GM18519 (cell line): ENCODE measurements at regions not wholly inside any gene's neighbourhood (a gene's known extent, or its start where the extent isn't known, plus 50 kb on each side); places are given as distances from the start of the nearest gene placed in this dataset.

ENCODE experiments used
- ATAC-seq: cut with Tn5 transposase; IDR thresholded peaks from one replicate; pipeline ENCODE4 v1.9.1; 2021; ENCODE audit warnings: mild to moderate bottlenecking, moderate library complexity; ENCODE audit not compliant: unreplicated experiment, low FRiP score

DNA sequence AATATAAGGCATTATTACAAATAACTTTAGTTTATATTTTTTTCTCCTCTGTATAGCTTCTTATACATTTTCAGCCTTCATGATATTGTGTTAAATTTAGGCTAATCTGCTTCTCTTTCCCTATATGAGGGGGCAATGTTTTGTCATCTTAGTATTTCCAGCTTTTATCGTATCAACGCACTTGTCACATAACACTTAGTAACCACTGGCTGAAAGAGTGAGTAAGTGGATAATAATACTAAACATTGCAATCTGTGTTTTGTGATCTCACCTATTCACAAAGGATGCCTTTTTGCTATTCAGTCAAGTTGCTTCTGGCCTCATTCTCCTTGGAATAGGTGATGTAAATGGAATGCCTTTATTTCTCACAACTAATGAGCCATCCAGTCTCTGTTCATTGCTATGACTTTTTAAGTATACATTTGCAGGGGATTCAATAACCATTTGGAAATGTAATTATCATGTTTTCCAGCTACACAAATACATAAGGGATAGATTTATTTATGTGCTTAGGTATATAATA is 260.9 kb downstream of the BMP4 start:
- no peak for ATAC-seq

DNA sequence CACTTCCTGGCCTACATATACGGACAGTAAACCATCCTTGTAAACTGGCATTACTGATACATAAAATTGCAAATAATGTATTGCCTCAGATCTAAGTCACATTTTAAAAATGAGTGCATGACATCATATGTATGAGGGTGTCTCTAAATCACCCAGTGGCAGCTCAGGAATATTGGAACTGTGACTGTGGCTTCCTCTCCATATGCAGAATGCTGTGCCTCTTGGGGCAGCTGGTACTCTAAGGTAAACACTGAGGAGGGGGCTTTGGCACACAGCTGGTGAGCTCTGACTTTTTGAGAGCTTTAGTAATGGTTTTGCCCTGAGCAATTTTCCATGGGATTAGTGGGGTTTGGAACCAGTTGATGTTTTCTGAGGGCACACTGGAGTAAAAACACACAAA is 263.7 kb downstream of the BMP4 start:
- ATAC-seq: no peak

DNA sequence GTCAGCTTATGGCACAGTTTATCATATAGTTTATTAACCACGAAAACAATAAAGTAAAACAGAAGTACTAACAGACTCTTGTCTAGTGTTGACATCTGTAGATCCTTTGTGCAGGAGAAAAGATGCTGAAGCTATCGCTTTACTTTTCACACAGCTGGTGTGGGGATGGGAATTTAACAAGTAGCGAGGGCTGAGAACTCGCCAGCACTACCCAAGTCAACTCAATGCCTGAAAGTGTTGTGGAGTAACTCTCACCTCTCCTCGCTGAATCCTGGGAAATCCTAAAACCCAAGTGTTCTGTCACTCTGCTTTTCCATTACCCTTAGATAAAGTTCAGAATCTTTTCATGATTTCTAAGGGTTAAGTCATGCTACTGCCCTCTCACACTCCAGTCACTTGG is 264.2 kb downstream of the BMP4 start:
- ATAC-seq: no peak

DNA sequence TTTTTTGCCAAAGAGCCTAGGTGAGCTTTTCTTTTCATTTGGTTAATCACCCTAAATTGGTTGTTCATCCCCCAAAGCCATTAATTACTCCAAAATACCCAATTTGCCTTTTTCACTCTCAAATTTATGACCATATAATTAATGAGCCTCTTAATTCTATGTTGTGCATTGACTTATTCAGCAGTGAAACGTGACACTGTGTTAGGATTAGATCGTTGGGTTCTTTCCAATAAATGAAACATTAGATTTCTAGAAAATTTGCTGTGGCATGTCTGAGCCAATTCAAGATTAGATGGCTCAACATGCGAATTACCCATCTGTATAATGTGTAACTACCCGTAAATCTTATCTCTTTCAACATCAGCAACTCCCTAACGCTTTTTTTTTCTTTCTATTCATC is 273.4 kb downstream of the BMP4 start:
- no peak for ATAC-seq

DNA sequence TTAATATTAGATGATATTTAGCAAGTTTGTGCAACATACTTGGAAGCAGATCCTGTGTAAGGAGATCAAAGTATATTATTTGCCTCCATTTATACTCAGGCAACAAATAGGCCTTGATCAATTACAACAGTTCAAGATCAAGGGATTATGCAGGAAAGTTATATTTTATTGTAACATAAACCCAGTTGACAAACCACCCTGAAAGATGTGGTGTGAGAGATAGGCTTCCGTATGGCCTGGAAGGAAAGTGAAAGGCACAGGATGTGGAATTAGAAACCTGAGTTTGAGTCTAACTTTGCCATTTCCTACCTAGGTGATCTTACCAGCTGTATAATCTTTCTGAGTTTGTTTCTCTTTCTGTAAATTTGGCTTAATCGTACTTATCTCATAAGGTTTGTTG is 284.1 kb downstream of the BMP4 start:
- ATAC-seq: no peak

DNA sequence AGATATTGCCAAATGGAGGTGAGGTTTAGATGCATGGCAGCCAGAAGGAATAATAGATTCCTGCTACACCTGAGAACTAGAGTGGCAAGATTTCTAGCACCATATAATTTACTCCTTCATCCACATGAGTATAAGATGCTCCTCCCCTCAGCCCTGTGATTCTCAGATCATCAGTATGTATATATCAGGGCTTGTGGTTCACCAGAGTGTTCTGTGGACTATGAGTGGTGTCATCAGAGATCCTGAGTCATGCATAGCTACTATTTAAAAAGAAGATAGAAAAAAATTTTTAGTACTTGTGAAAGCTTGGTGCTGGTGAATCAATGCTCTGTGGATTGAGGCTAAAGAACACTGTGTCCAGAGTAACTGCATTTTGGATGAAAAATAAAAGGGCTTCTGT is 285.9 kb downstream of the BMP4 start:
- no peak for ATAC-seq

DNA sequence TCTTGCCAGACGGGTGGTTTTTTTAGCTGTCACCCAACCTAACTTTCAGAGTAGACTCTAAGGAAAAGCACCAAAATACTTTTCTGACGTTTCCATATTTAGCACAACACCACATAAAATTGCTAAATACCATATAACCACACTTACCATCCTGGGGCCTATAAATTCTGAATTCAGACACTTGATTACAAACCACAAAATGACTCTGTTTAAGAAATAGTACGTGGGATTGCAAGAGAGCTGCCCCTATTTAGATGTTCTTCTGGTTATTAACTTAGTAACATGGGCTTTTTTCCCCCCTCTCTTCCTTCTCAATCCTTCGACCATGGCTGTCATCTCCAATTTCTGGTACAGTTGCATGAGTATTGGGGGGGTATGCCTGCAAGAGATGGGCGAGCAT is 287.7 kb downstream of the BMP4 start:
- no peak for ATAC-seq

DNA sequence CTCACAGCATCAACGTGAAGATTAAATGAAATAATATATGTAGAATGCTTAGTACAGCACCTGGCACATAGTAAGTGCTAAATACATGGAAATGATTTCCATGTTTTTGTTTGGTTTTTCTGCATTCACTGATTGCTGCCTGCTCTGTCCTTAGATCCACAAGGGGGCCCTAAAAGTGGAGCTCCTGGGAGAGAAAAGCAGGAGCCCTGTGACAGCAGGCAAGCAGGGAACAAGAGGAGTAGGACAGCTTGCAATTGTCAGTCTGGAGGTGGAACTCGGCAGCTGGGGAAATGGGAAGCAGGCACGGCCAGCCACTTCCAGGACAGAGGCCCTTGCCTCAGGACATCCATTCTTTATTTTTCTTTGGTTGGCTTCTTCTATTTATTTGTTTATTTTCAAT is 292.9 kb downstream of the BMP4 start:
- ATAC-seq: no peak

DNA sequence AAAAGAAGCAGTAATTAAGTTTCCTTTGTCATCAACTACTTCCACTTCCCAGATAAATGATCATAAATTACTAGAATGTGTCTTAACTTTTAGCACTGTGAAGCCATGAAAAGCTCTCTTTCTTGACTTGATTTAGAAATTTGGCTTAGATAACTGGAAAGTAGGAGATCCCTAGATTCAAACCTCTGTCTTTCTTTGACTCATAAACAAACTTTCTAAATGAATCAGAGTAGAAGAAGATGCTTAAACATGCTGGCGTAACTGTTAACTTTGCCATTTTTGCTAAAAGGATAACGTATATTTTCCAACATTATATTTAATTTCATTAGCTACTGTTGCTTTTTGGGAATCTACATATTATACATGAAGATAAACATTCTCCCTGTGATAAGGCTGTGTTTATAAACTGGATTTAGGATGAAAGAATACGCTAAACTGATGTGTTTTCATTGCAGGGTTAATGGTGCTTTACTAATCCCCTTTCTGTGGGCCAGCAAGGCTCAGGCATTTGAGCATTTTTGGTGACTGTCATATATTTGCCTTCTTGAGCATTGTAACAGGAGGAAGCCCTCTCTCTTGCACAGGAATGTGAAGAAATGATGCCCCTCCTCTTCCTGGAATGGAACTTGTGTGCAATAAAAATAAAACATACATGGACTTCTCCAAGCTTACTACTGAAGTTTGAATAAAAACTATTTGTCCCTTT is 301.4 kb downstream of the BMP4 start:
- ATAC-seq: no peak

DNA sequence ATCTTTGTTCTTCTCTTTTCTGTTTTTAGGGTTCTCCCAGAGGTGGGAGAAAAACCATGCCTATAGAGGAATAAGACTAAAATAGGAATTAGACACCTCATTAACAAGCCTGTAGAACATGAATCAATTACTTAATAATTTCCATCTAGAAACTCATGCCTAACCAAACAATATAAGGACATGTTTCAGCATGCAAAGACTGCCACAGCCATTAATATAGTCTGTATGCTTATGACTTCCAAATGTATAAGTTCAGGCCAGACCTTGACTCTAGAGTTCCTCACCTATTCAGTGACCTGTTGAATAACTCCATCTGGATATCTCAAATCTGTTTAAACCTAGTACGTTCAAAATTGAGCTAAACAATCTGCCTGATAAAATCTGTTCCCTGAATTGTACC is 304.6 kb downstream of the BMP4 start:
- ATAC-seq: no peak

DNA sequence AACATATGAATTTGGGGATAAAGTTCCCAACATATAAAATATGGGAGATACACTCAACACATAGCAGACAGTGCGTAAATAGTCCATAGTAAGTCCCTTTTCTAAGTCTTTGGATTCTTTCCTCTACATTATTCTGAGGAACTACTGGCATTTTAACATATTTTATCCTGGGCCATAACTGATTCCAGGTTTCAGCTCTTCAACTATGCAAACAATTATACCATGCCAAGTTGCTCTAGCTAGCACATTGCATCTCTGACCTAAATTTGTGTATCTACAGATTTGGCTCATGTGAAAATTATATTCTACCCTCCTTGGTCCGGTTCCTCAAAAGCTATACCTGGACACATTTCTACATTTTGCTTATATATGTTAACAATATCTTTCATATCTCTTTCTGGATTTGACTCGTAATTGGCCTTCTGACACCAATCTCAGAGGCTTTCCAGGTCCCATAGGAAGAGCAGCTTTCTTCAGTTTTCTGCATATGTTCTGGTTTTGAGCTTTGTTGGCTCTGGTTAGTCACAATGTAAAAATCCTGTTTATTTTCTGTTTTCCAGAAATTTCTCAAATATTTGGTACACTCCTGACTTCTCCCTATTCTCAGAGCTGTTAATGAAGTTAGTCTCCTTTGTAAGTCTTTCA is 305.4 kb downstream of the BMP4 start:
- no peak for ATAC-seq

DNA sequence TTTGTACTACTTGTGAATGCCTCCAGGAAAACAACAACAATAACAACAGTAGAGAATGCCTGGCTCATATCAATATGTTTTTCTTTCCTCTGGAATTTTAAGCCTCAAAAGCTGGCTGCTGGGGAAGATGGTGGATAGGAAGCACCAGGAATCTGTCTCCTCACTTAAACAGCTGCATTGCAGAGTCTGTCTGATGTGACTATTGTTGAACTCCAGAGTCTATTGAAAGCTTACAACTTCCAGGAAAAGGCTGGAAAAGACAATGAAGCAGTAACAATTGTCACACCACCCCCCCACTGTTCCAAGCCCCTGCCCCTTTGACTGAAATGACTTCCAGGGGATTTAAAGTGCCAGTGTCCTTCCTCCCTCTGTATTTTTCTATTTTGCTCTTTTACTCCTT is 309.7 kb downstream of the BMP4 start:
- no peak for ATAC-seq

DNA sequence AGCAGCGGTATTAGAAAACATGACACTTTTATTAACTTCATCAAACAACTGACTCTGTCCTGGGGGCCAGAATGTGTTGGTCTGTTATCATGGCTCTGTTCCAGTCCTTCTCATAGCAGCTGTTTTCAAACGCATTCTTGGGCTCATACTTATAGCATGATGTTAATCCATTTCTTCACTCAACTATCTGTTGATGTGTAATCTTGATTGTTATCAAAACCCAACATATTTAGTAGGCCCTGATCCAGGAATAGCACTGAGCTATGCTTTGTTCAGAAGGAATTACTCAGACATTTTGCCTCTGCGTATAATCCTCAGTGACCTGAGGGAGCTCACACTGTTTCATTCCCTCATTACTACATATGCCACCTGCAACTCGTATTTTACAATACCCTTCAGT is 315.9 kb downstream of the BMP4 start:
- ATAC-seq: no peak

DNA sequence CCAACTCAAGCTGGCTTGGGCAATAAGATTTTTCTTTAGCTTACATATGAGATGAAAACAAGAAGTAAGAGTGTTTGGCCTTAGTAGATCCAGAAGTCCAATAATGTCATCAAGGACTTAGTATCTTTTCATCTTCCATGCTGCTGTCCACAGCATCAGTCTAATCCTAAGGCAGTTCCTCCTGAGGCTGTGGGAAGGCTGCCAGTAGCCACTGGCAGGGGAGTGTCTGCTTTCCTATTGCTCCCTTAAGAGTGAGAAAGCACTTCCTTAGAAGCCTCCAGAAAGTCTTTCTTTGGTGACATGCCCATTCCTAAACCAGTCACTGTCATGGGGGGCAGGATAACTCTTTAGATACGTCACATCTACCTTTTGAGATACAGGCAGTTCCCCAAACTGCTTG is 317.7 kb downstream of the BMP4 start:
- no peak for ATAC-seq

DNA sequence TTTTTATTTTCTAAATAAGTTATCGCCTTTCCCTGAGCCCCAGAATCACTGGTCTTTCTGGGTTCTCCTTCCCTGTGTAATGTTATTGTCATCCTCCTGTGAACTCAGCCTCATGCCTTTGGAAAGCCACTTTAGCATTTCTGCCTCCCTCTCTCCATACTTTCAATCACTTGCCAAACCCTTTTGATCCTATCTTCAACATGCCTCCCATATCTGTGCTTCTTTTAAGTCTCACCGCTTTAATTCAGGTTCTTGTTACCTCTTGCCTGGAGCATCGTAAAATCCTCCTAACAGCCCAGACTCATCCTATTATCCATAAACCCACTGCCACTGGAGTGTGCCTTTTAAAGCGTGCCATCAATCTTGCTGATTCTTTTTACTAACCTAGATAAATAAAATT is 321.8 kb downstream of the BMP4 start:
- ATAC-seq: no peak

DNA sequence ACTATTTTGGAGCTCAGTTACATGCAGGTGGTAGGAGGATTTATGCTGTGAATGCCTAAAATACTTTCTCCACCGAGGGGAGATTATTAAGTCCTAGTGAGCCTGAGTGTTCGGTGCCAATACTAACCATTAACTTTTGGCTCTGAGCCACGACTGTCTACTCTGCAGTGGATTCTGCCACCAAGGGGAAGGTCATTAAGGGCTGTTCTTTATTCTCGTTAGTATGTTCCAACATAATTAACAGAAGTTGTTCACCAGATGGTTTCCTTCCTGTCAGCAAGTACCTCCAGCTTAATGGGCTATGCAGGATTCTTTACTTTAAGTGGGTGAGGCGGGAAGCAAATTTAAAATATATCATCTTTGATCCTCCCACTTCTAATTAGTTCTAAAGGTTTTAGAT is 326.3 kb downstream of the BMP4 start:
- no peak for ATAC-seq

DNA sequence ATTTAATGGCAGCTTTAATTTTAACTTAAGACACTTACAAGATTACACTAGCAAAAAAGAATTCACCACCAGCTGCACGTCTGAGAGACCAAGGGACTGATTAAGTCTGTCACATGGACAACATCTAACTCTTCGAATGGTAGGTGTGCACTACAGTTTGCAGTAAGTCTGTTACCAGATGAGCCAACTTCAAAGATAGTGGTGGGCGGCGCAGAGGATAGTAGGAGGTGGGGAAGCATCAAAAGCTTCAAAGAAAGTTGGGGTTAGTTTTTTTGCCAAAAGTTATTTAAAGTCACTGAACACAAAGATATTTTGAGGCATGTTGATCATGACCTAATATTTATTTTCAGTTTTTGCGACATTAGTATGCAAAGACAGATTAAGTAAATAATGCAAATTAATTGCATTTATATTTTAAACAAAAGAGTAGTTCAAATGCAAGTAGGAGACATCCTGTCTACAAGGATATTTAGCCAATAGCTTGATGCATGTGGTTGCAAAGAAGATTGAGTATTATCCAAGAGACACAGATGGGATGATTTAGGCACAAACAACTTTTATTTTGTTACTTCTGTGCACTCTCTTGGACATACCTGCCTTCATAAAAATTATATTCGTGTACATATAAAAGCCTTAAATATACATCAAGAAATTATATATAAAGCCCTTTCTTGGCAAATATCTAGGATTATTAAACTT is 327.7 kb downstream of the BMP4 start:
- ATAC-seq: no peak

DNA sequence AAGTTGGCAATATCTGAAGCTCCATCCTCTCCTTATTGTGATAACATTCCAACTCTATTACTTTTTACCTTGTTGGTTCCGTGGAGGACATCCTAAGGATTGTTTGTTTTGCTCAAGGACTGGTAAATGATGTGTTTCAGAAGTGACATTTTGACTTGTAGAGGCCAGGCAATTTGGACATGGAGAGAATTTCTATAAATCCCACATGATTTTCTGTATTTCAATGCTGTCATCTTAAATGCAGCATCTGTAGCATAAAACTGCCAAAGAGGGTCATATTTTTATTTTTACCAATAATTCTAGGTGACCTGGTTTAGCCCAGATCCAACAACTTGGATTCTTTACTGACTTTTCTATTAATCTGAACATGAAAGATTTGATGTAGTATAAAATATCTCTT is 328.4 kb downstream of the BMP4 start:
- ATAC-seq: no peak

DNA sequence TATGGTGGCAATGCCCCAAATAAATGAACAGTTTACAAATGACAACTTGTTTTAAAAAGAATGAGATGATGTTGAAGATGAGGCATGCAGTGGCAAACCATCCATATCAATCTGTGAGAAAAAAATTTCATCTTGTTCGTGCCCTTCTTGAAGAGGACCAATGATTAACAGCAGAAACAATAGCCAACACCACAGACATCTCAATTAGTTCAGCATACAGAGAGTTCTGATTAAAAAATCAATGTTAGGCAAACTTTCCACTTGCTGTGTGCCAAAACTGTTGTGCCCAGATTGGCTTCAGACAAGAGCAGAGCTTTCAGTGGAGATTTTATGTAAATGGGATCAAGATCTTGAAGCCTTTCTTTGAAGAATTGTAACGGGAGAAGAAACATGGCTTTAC is 329.9 kb downstream of the BMP4 start:
- ATAC-seq: no peak

DNA sequence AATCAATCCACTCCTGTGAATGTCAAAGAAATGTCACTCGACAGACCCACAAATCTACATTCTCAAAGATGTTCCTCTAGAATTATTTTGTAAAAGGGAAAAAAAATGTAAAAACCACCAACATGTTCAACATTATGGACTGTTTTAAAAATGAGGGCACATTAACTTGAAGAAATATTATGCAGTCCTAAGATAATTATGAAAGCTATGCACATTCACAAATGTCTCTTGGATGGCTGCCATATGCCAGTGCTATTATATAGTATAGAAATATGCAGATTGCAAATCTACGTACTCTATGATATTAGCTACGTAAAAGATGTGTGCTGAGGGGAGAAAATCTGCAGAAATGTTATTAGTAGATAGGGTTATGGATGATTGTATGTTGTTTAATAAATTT is 334.2 kb downstream of the BMP4 start:
- ATAC-seq: no peak

DNA sequence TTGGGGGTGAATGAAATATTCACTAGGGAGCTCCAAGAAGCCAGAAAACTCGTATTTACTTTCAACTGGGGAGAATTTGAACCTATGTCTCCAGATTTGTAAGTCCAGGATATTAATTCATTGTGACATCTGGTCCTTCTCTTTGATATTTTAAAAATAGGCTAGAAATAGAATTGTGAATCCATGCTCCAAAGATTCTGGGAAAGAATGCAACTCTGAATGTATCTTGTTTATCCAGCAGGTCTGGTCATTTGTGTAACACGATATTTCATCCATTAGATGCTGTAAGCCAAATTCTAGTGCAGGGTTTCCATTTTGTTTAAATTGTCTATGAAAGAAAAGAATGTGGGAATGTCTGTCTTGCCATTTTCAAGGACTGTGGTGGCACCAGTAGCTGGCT is 334.7 kb downstream of the BMP4 start:
- no peak for ATAC-seq

DNA sequence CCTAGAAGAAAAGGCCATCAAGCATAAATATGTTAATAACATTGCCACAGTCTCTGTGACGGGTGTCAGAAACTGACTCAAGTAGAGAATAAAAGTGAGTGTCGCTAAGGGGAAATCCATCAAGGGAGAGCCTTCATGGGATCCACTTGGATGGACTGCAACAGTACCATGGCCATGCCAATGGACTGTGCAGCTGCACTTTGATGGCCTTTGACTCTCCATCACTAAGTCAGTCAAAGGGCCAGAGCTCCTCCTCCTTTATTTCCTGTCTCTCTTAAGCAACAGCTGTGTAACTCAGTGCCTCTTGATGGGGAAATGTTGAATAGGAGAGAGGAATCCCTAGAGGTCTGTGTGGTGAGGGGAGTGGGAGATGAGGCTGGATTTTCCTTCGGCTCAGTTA is 335.2 kb downstream of the BMP4 start:
- no peak for ATAC-seq
